HL-60 (cell line): ENCODE measurements at regions not wholly inside any gene's neighbourhood (a gene's known extent, or its start where the extent isn't known, plus 50 kb on each side); places are given as distances from the start of the nearest gene placed in this dataset.

ENCODE experiments used
- DNase-seq, 2 experiments: peaks; one replicate each; pipeline ENCODE4 v3.0.0-alpha.2; 2010 to 2020; ENCODE audit warnings: low read depth in 1 of 2, low spot score in 1 of 2
- H3K27ac ChIP-seq: fragments of 250-450 bp; sonication (Bioruptor Pico); replicated peaks from 2 replicates; pipeline ENCODE4 v1.5.1; 2020; ENCODE audit warnings: mild to moderate bottlenecking, moderate library complexity
- H3K27me3 ChIP-seq: fragments of 250-450 bp; sonication (Bioruptor Pico); 2 replicates; pipeline ENCODE4 v1.5.1; 2021; ENCODE audit warnings: mild to moderate bottlenecking, moderate library complexity; ENCODE audit not compliant: insufficient read depth, poor library complexity, severe bottlenecking
- H3K4me3 ChIP-seq: replicated peaks from 2 replicates; pipeline ENCODE4 v1.5.1; 2011; ENCODE audit warnings: mild to moderate bottlenecking, control low read depth, low read length; ENCODE audit not compliant: insufficient read depth
- GABPA ChIP-seq: IDR thresholded peaks from 2 replicates; pipeline ENCODE4 v1.6.1; 2012; ENCODE audit warnings: low read depth
- POLR2AphosphoS5 ChIP-seq: IDR thresholded peaks from 2 replicates; pipeline ENCODE4 v1.6.1; 2012; ENCODE audit warnings: low read depth
- SPI1 ChIP-seq: IDR thresholded peaks from 2 replicates; pipeline ENCODE4 v1.6.1; 2012; ENCODE audit warnings: low read depth, mild to moderate bottlenecking, borderline replicate concordance
- TF ChIP-seq, protein P1 (sequence below): IDR thresholded peaks from one replicate; pipeline ENCODE4 v1.5.1; 2011; ENCODE audit warnings: low read length, control low read depth, inconsistent platforms; ENCODE audit not compliant: insufficient read depth
- TF ChIP-seq, protein P2 (sequence below): IDR thresholded peaks from 2 replicates; pipeline ENCODE4 v1.6.1; 2012; ENCODE audit warnings: low read depth; ENCODE audit not compliant: insufficient replicate concordance

DNA sequence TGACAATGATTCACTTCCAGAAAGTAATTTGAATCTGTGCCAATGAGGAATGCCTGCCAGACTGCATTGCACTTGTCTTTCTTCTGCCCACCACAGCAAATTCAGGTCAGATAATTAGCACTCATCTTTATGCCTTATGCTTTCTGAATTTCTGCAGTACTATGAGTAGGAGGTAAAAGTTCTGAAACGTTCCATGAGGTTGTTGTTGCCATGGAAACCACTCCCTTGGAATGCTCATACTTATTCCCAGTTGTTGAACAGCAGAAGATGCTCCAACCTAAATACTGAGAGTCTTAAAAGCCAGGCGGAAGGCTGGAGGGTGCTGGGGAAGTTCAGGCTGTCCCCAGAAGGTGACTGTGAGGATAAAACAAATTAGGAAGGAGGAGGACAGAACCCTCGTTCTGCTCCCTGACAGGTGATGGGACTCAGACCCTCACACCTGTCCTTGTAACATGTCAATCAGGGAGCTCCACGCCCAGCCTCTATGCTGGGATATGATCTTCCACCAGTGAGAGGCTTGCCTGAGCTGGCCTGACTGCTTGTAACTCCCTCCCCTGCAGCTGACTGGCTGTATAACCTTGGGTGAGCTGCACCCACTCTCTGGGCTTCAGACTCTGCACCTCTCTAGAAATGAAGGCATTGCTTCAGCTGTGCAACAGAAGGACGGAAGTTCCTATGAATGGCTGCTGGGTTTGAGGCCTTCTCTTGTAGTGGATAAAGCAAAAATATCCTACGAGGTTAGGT, 554.3 kb upstream of the MGMT start:
- DNase-seq, result no peak
- no peak overlapping the region for H3K4me3 ChIP-seq
- no peaks in the 10 kb centered on the region for H3K27me3 ChIP-seq
- TF ChIP-seq GABPA (no peak), POLR2AphosphoS5 (no peak), SPI1 (no peak)
- TF ChIP-seq, protein P1, sequence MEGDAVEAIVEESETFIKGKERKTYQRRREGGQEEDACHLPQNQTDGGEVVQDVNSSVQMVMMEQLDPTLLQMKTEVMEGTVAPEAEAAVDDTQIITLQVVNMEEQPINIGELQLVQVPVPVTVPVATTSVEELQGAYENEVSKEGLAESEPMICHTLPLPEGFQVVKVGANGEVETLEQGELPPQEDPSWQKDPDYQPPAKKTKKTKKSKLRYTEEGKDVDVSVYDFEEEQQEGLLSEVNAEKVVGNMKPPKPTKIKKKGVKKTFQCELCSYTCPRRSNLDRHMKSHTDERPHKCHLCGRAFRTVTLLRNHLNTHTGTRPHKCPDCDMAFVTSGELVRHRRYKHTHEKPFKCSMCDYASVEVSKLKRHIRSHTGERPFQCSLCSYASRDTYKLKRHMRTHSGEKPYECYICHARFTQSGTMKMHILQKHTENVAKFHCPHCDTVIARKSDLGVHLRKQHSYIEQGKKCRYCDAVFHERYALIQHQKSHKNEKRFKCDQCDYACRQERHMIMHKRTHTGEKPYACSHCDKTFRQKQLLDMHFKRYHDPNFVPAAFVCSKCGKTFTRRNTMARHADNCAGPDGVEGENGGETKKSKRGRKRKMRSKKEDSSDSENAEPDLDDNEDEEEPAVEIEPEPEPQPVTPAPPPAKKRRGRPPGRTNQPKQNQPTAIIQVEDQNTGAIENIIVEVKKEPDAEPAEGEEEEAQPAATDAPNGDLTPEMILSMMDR, result no peak
- TF ChIP-seq, protein P2, sequence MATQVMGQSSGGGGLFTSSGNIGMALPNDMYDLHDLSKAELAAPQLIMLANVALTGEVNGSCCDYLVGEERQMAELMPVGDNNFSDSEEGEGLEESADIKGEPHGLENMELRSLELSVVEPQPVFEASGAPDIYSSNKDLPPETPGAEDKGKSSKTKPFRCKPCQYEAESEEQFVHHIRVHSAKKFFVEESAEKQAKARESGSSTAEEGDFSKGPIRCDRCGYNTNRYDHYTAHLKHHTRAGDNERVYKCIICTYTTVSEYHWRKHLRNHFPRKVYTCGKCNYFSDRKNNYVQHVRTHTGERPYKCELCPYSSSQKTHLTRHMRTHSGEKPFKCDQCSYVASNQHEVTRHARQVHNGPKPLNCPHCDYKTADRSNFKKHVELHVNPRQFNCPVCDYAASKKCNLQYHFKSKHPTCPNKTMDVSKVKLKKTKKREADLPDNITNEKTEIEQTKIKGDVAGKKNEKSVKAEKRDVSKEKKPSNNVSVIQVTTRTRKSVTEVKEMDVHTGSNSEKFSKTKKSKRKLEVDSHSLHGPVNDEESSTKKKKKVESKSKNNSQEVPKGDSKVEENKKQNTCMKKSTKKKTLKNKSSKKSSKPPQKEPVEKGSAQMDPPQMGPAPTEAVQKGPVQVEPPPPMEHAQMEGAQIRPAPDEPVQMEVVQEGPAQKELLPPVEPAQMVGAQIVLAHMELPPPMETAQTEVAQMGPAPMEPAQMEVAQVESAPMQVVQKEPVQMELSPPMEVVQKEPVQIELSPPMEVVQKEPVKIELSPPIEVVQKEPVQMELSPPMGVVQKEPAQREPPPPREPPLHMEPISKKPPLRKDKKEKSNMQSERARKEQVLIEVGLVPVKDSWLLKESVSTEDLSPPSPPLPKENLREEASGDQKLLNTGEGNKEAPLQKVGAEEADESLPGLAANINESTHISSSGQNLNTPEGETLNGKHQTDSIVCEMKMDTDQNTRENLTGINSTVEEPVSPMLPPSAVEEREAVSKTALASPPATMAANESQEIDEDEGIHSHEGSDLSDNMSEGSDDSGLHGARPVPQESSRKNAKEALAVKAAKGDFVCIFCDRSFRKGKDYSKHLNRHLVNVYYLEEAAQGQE, result no peak
- H3K27ac ChIP-seq, result no peak overlapping the region

DNA sequence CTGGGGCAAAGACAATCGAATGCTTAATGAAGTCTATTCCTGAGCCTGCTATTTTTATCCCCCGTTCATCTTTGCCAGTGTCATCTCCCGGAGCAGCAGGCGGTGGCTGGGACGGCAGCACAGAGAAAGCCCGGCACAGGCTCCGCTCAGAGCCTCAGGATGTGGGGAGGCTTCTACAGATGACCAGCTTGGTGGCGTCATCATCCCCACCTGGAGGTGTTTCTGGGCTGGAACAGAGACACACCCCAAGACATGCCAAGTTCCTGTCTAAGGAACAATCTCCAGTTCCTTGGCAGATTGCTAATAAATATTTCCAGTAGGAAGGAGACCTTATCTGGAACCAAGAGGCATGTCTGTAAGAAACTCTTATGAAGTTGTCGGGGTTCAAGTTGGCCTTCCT, 552.4 kb upstream of the MGMT start:
- TF ChIP-seq POLR2AphosphoS5 (no peak), GABPA (no peak), SPI1 (no peak)
- TF ChIP-seq, protein P1, result no peak
- TF ChIP-seq, protein P2, result no peak
- no peaks in the 10 kb centered on the region for H3K27me3 ChIP-seq
- no peak overlapping the region for H3K27ac ChIP-seq
- DNase-seq, result no peak
- no peak overlapping the region for H3K4me3 ChIP-seq

DNA sequence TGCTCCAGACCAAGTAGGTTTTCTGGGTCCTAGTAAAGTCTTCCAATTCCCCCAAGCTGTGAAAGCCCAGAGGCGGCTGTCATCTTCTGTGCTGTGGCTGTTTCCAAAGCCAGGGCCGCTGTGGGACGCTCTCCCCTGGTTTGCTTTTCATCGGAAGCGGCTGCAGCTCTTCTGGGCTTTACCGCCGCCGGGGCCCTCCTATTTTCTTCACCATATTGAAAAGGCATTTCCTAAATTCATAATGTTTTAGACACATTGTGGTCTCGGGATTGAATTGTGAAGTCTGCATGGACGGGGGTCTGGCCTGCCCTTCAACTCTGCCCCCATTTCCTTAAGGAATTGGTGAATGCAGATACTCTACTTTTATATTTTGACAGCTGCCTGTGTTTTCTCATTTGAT, 551.4 kb upstream of the MGMT start:
- TF ChIP-seq SPI1, result no peak
- TF ChIP-seq, protein P2, result no peak
- Histone ChIP-seq H3K27ac (no peak overlapping the region), H3K27me3 (no peaks in the 10 kb centered on the region), H3K4me3 (no peak overlapping the region)
- DNase-seq, result no peak
